Neutrophil (primary cell): ENCODE measurements at regions not wholly inside any gene's neighbourhood (a gene's known extent, or its start where the extent isn't known, plus 50 kb on each side); places are given as distances from the start of the nearest gene placed in this dataset.

Experiments used
- H3K27ac ChIP-seq: fragments of 200-600 bp; sonication (generic); 2 replicates; pipeline ENCODE4 v1.5.1; 2016; ENCODE audit warnings: mild to moderate bottlenecking, moderate library complexity
- H3K27me3 ChIP-seq: fragments of 200-600 bp; sonication (generic); 2 replicates; pipeline ENCODE4 v1.6.0; 2016; ENCODE audit warnings: mild to moderate bottlenecking
- H3K36me3 ChIP-seq: fragments of 200-600 bp; sonication (generic); 2 replicates; pipeline ENCODE4 v1.5.1; 2017
- H3K4me1 ChIP-seq, 2 experiments: fragments of 200-600 bp in 1 of 2; sonication (generic) in 1 of 2; 1 replicate in 1 of 2; 2 replicates in 1 of 2; pipeline versions ENCODE4 v1.5.1 to v1.6.1; 2013 to 2016; ENCODE audit warnings: low read depth in 1 of 2, low read length in 1 of 2, mild to moderate bottlenecking in 1 of 2, moderate library complexity in 1 of 2; ENCODE audit not compliant: control insufficient read depth in 1 of 2, insufficient read depth in 1 of 2
- H3K4me3 ChIP-seq, 2 experiments: fragments of 200-600 bp in 1 of 2; sonication (generic) in 1 of 2; 1 replicate in 1 of 2; 2 replicates in 1 of 2; pipeline ENCODE4 v1.5.1; 2013 to 2016; ENCODE audit warnings: low read depth in 1 of 2, low read length in 1 of 2, mild to moderate bottlenecking in 1 of 2, moderate library complexity in 1 of 2
- H3K9me3 ChIP-seq: fragments of 200-600 bp; sonication (generic); 2 replicates; pipeline ENCODE4 v1.5.1; 2016
- CTCF ChIP-seq: fragments of 200-600 bp; sonication (generic); IDR thresholded peaks from 2 replicates; pipeline ENCODE4 v1.5.1; 2016; ENCODE audit warnings: antibody characterized with exemption

- no peaks in the 10 kb centered on the region for H3K36me3 ChIP-seq
- no peak overlapping the region for H3K27ac ChIP-seq
- TF ChIP-seq CTCF: no peak
- no peaks in the 10 kb centered on the region for H3K9me3 ChIP-seq
- no peak overlapping the region for H3K4me3 ChIP-seq
- H3K27me3 ChIP-seq: no peaks in the 10 kb centered on the region
- peaks cover 0 to 5% of the 10 kb centered on the region in 2 experiments for H3K4me1 ChIP-seq
These were observed 102.8 kb upstream of the JARID2 start for GRCh38 chr6:15143086-15143485.

- no peak for TF ChIP-seq CTCF
- Histone ChIP-seq H3K9me3 (no peaks in the 10 kb centered on the region), H3K27me3 (no peaks in the 10 kb centered on the region), H3K36me3 (no peaks in the 10 kb centered on the region), H3K27ac (no peak overlapping the region), H3K4me1 (peaks cover 0 to 5% of the 10 kb centered on the region in 2 experiments), H3K4me3 (no peak overlapping the region)
These were observed 102.3 kb upstream of the JARID2 start for GRCh38 chr6:15143540-15143939.

GRCh38 chr6:15145821-15146220, 100.0 kb upstream of the JARID2 start:
- Histone ChIP-seq H3K36me3 (no peaks in the 10 kb centered on the region), H3K4me3 (no peak overlapping the region), H3K9me3 (no peaks in the 10 kb centered on the region), H3K27me3 (no peaks in the 10 kb centered on the region), H3K4me1 (peaks cover 0 to 5% of the 10 kb centered on the region in 2 experiments), H3K27ac (no peak overlapping the region)
- no peak for TF ChIP-seq CTCF

GRCh38 chr6:15147827-15148226, 98.0 kb upstream of the JARID2 start:
- Histone ChIP-seq H3K36me3 (no peaks in the 10 kb centered on the region), H3K27ac (no peak overlapping the region), H3K4me3 (no peak overlapping the region), H3K4me1 (peaks cover 0 to 5% of the 10 kb centered on the region in 2 experiments), H3K9me3 (no peaks in the 10 kb centered on the region), H3K27me3 (no peaks in the 10 kb centered on the region)
- no peak for TF ChIP-seq CTCF

- H3K36me3 ChIP-seq: no peaks in the 10 kb centered on the region
- TF ChIP-seq CTCF: no peak
- no peaks in the 10 kb centered on the region for H3K27me3 ChIP-seq
- H3K4me1 ChIP-seq: peaks cover 0 to 5% of the 10 kb centered on the region in 2 experiments
- H3K4me3 ChIP-seq: no peak overlapping the region
- H3K27ac ChIP-seq: no peak overlapping the region
- no peaks in the 10 kb centered on the region for H3K9me3 ChIP-seq
These were observed 97.4 kb upstream of the JARID2 start for GRCh38 chr6:15148356-15148946.
